ENCODE measurements at regions not wholly inside any gene's neighbourhood (a gene's known extent, or its start where the extent isn't known, plus 50 kb on each side); places are given as distances from the start of the nearest gene placed in this dataset.

DNA sequence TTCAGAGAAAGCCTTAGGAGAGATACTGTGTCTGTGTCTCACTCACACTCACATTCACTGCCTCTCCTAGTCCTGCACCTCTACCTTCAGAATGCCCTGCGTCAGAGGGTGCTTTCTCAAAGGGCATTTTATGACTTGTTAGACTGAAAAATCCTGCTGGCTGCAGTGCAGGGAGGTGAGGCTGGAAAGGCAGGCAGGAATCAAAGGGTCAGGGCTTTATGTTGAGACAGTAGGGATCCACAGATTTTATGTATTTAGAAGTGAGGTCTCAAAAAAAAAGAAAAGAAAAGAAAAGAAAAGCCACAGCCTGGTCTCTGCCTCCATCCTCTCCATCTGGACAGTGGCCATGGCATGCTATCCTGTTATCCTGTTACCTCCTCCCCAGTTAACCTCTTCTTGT, 936.0 kb upstream of the SLC10A2 start:
- no peak overlapping the region for H2AFZ ChIP-seq (ENCODE audit: low read length)
- no peaks in the 10 kb centered on the region for H3K79me2 ChIP-seq (ENCODE audit: insufficient read depth, low read depth, low read length)
- no peaks in the 10 kb centered on the region for H4K20me1 ChIP-seq (ENCODE audit: insufficient read depth, low read length)
- POLR2A ChIA-PET = no interaction called here
- intact Hi-C loops (cut with micrococcal nuclease; ENCODE audit: unreplicated experiment) = no loop called here
- no peak overlapping the region for H3K4me2 ChIP-seq (ENCODE audit: low read length)
- no peaks in the 10 kb centered on the region for H3K9me2 ChIP-seq (ENCODE audit: insufficient read depth, low read length)
- H3K27ac ChIP-seq (ENCODE audit: low read depth, low read length, poor library complexity, severe bottlenecking) = no peak overlapping the region
- no peaks in the 10 kb centered on the region for H3K36me3 ChIP-seq (ENCODE audit: insufficient read depth, low read length)
- BruUV-seq (replicated peaks) = no TSS peak
- H3K4me1 ChIP-seq (ENCODE audit: insufficient read depth, low read length, poor library complexity, severe bottlenecking) = no peaks in the 10 kb centered on the region
- no peak for DNase-seq (ENCODE audit: low spot score)
- H3K9me3 ChIP-seq (ENCODE audit: low read length) = no peaks in the 10 kb centered on the region
- no peak for TF ChIP-seq EZH2phosphoT487 (IDR thresholded peaks at IDR 0.05; ENCODE audit: borderline replicate concordance, low read depth, low read length)
- TF ChIP-seq, protein P1, sequence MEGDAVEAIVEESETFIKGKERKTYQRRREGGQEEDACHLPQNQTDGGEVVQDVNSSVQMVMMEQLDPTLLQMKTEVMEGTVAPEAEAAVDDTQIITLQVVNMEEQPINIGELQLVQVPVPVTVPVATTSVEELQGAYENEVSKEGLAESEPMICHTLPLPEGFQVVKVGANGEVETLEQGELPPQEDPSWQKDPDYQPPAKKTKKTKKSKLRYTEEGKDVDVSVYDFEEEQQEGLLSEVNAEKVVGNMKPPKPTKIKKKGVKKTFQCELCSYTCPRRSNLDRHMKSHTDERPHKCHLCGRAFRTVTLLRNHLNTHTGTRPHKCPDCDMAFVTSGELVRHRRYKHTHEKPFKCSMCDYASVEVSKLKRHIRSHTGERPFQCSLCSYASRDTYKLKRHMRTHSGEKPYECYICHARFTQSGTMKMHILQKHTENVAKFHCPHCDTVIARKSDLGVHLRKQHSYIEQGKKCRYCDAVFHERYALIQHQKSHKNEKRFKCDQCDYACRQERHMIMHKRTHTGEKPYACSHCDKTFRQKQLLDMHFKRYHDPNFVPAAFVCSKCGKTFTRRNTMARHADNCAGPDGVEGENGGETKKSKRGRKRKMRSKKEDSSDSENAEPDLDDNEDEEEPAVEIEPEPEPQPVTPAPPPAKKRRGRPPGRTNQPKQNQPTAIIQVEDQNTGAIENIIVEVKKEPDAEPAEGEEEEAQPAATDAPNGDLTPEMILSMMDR (conservative IDR thresholded peaks at IDR 0.05; ENCODE audit: low read length) = no peak
- no peak overlapping the region for H3K4me3 ChIP-seq (ENCODE audit: low read depth, low read length, poor library complexity, severe bottlenecking)
- CTCF ChIA-PET (ENCODE audit: unreplicated experiment) = no interaction called here

DNA sequence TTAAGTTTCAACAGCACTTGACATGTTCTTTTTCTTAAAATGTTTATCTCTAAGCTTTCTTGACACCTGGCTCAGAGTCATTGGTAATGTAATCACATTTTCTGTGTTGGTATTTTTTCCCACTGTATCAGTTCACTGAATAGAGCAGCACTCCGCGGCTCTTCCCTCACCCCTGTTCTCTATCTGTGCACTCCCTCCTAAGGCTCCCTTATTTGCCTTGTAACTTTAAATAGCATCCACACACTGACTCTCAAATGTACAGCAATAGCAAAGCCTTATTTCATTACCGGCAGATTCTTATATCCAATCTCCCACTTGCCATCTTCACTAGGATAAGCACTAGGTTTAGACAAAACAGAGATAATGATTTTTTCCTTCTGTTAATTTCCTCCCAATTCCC, 935.5 kb upstream of the SLC10A2 start:
- no TSS peak for BruUV-seq (replicated peaks)
- intact Hi-C loops (cut with micrococcal nuclease; ENCODE audit: unreplicated experiment) = no loop called here
- POLR2A ChIA-PET = no interaction called here
- H3K4me3 ChIP-seq (ENCODE audit: low read depth, low read length, poor library complexity, severe bottlenecking) = no peak overlapping the region
- no peaks in the 10 kb centered on the region for H3K9me3 ChIP-seq (ENCODE audit: low read length)
- H3K36me3 ChIP-seq (ENCODE audit: insufficient read depth, low read length) = no peaks in the 10 kb centered on the region
- DNase-seq (ENCODE audit: low spot score) = no peak
- H3K79me2 ChIP-seq (ENCODE audit: insufficient read depth, low read depth, low read length) = no peaks in the 10 kb centered on the region
- no peak overlapping the region for H3K27ac ChIP-seq (ENCODE audit: low read depth, low read length, poor library complexity, severe bottlenecking)
- H3K4me1 ChIP-seq (ENCODE audit: insufficient read depth, low read length, poor library complexity, severe bottlenecking) = no peaks in the 10 kb centered on the region
- H3K9me2 ChIP-seq (ENCODE audit: insufficient read depth, low read length) = no peaks in the 10 kb centered on the region
- TF ChIP-seq, protein P1 (conservative IDR thresholded peaks at IDR 0.05; ENCODE audit: low read length) = no peak
- TF ChIP-seq EZH2phosphoT487 (IDR thresholded peaks at IDR 0.05; ENCODE audit: borderline replicate concordance, low read depth, low read length) = no peak
- H3K4me2 ChIP-seq (ENCODE audit: low read length) = no peak overlapping the region
- no peak overlapping the region for H2AFZ ChIP-seq (ENCODE audit: low read length)
- no peaks in the 10 kb centered on the region for H4K20me1 ChIP-seq (ENCODE audit: insufficient read depth, low read length)
- CTCF ChIA-PET (ENCODE audit: unreplicated experiment) = no interaction called here

DNA sequence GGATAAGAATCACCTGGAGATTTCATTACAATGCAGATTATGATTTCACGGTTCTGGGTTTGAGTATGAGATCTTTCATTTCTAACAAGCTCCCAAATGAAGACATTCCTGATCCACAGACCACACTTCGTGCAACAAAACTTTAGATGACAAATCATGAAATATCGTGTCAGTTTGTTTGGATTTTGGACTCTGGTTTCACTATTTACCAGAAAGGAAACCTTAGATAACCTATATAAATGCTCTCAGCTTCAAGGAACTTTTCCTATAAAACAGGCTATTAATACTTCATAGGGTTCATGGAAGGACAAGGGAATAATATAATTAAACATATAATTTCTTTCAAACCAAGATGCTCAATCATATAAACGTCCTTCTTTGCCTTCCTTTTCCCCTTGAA, 930.5 kb upstream of the SLC10A2 start:
- BruUV-seq (replicated peaks) = no TSS peak
- DNase-seq (ENCODE audit: low spot score) = no peak

More for the DNA sequence above, 930.5 kb upstream of the SLC10A2 start:
- Histone ChIP-seq H2AFZ (ENCODE audit: low read length) (no peak overlapping the region), H3K4me3 (ENCODE audit: low read depth, low read length, poor library complexity, severe bottlenecking) (no peak overlapping the region), H3K4me2 (ENCODE audit: low read length) (no peak overlapping the region), H3K79me2 (ENCODE audit: insufficient read depth, low read depth, low read length) (no peaks in the 10 kb centered on the region), H3K27ac (ENCODE audit: low read depth, low read length, poor library complexity, severe bottlenecking) (no peak overlapping the region), H3K9me3 (ENCODE audit: low read length) (no peaks in the 10 kb centered on the region), H3K9me2 (ENCODE audit: insufficient read depth, low read length) (no peaks in the 10 kb centered on the region), H4K20me1 (ENCODE audit: insufficient read depth, low read length) (no peaks in the 10 kb centered on the region), H3K36me3 (ENCODE audit: insufficient read depth, low read length) (no peaks in the 10 kb centered on the region), H3K4me1 (ENCODE audit: insufficient read depth, low read length, poor library complexity, severe bottlenecking) (no peaks in the 10 kb centered on the region)
- CTCF ChIA-PET (ENCODE audit: unreplicated experiment) = no interaction called here
- intact Hi-C loops (cut with micrococcal nuclease; ENCODE audit: unreplicated experiment) = no loop called here
- no peak for TF ChIP-seq EZH2phosphoT487 (IDR thresholded peaks at IDR 0.05; ENCODE audit: borderline replicate concordance, low read depth, low read length)
- TF ChIP-seq, protein P1 (conservative IDR thresholded peaks at IDR 0.05; ENCODE audit: low read length) = no peak
- POLR2A ChIA-PET = no interaction called here

All from OCI-LY7 (cell line).